ENCODE measurements at regions not wholly inside any gene's neighbourhood (a gene's known extent, or its start where the extent isn't known, plus 50 kb on each side); places are given as distances from the start of the nearest gene placed in this dataset.
A peak's percentile ranks its signal among the peaks of the same experiment; 100 is the strongest.

DNA sequence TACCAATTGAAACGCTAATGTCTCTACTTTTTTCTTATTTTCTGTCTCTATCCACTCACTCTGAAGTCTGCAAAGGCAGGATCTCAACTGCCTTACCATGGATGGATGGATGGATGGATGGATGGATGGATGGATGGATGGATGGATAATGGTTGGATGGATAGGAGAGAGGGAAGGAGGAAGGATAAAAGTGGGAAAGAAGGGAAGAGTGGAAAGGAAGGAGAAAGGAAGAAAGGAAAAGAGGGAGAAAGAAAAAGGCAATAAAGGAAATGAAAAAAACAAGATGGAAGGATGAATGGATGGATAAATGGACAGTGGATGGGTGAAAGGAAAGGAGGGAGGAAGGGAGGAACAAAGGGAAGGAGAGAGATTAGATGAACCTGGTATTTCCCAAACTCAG, 506.0 kb downstream of the MN1 start:
- intact Hi-C loops (cut with DNase I), result no loop called here

DNA sequence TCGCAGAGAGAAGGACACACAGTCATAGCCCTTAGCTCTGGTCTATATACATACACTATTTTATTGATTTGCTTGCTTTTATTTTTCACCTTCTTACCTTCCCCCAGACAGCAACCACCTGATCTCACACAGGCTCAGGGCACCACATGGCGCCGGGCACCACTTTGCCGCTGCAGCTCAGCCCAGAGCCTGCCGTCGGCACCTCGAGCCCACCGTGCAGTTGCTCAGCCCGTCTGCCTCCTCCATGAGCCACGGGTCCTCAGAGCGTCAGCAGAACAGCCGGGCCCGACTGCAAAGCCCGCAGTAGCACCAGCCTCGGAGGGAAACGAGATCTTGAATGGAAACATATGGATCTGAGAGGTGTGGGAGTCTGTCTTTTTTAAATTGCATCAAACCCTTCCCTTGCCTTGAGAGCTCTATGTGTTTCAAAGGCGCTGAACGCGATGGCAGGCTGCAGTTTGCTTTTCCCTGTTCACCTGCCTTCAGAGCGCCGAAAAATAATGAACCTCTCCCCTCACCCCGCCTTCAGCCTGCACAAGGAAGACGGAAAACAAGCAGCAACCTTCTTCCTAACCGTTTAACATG, 505.4 kb downstream of the MN1 start:
- FAIRE-seq (no peak), DNase-seq (peak in 1 of 5 donors; percentile 40)
- H3K27me3 ChIP-seq (ENCODE audit: control insufficient read depth, insufficient read depth, low read length), result peaks cover 9% of the 10 kb centered on the region
- TF ChIP-seq, protein P1, sequence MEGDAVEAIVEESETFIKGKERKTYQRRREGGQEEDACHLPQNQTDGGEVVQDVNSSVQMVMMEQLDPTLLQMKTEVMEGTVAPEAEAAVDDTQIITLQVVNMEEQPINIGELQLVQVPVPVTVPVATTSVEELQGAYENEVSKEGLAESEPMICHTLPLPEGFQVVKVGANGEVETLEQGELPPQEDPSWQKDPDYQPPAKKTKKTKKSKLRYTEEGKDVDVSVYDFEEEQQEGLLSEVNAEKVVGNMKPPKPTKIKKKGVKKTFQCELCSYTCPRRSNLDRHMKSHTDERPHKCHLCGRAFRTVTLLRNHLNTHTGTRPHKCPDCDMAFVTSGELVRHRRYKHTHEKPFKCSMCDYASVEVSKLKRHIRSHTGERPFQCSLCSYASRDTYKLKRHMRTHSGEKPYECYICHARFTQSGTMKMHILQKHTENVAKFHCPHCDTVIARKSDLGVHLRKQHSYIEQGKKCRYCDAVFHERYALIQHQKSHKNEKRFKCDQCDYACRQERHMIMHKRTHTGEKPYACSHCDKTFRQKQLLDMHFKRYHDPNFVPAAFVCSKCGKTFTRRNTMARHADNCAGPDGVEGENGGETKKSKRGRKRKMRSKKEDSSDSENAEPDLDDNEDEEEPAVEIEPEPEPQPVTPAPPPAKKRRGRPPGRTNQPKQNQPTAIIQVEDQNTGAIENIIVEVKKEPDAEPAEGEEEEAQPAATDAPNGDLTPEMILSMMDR (IDR thresholded peaks at IDR 0.05; ENCODE audit: borderline replicate concordance, extremely low read depth, insufficient read depth), result no peak
- H3K9me3 ChIP-seq (ENCODE audit: control insufficient read depth in 2 of 3, insufficient read depth in 1 of 3, low read length in 3 of 3), result no peaks in the 10 kb centered on the region
- no peak overlapping the region for H3K4me3 ChIP-seq (ENCODE audit: low read length in 3 of 3)
- intact Hi-C loops (cut with DNase I), result no loop called here
- no peaks in the 10 kb centered on the region for H3K36me3 ChIP-seq (ENCODE audit: control insufficient read depth in 2 of 3, insufficient read depth in 3 of 3, low read length in 3 of 3)
- H3K9ac ChIP-seq (ENCODE audit: low read length in 3 of 3), result no peak overlapping the region
- no peaks in the 10 kb centered on the region for H3K4me1 ChIP-seq (ENCODE audit: control insufficient read depth in 2 of 3, insufficient read depth in 2 of 3, low read depth in 1 of 3, low read length in 3 of 3)
- no peak overlapping the region for H3K27ac ChIP-seq (ENCODE audit: low read depth in 2 of 2, low read length in 2 of 2)

More for the DNA sequence above, 506.0 kb downstream of the MN1 start:
- Histone ChIP-seq H3K9ac (ENCODE audit: low read length in 3 of 3) (no peak overlapping the region), H3K36me3 (ENCODE audit: control insufficient read depth in 2 of 3, insufficient read depth in 3 of 3, low read length in 3 of 3) (no peaks in the 10 kb centered on the region), H3K27ac (ENCODE audit: low read depth in 2 of 2, low read length in 2 of 2) (no peak overlapping the region), H3K9me3 (ENCODE audit: control insufficient read depth in 2 of 3, insufficient read depth in 1 of 3, low read length in 3 of 3) (no peaks in the 10 kb centered on the region), H3K27me3 (ENCODE audit: control insufficient read depth, insufficient read depth, low read length) (peaks cover 9% of the 10 kb centered on the region), H3K4me1 (ENCODE audit: control insufficient read depth in 2 of 3, insufficient read depth in 2 of 3, low read depth in 1 of 3, low read length in 3 of 3) (no peaks in the 10 kb centered on the region), H3K4me3 (ENCODE audit: low read length in 3 of 3) (no peak overlapping the region)
- FAIRE-seq (no peak), DNase-seq (no peak)
- TF ChIP-seq, protein P1 (IDR thresholded peaks at IDR 0.05; ENCODE audit: borderline replicate concordance, extremely low read depth, insufficient read depth), result no peak

DNA sequence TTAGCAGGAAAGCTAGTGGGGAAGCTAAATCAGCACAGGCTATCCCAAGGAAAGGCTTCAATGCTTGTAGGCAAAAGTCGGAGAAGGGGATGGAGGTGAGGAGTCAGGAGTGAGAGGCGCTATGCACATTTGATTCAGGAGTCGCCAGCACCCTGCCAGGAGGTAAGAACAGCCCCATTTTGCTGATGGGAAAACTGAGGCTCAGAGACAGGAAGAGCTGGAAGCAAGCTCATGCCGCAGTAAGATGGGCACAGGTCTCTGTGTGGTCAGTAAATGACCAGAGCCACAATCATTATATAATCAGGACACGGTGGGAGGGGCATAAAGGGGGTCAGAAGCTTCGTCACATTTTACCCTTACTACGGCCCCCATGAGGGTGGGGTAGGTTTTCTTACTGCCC, 504.4 kb downstream of the MN1 start:
- no peaks in the 10 kb centered on the region for H3K4me1 ChIP-seq (ENCODE audit: control insufficient read depth in 2 of 3, insufficient read depth in 2 of 3, low read depth in 1 of 3, low read length in 3 of 3)
- no peak overlapping the region for H3K9ac ChIP-seq (ENCODE audit: low read length in 3 of 3)
- H3K9me3 ChIP-seq (ENCODE audit: control insufficient read depth in 2 of 3, insufficient read depth in 1 of 3, low read length in 3 of 3), result no peaks in the 10 kb centered on the region
- intact Hi-C loops (cut with DNase I), result no loop called here
- no peak overlapping the region for H3K4me3 ChIP-seq (ENCODE audit: low read length in 3 of 3)
- TF ChIP-seq, protein P1 (IDR thresholded peaks at IDR 0.05; ENCODE audit: borderline replicate concordance, extremely low read depth, insufficient read depth), result no peak
- peaks cover 9% of the 10 kb centered on the region for H3K27me3 ChIP-seq (ENCODE audit: control insufficient read depth, insufficient read depth, low read length)
- no peak for DNase-seq
- no peak overlapping the region for H3K27ac ChIP-seq (ENCODE audit: low read depth in 2 of 2, low read length in 2 of 2)
- no peaks in the 10 kb centered on the region for H3K36me3 ChIP-seq (ENCODE audit: control insufficient read depth in 2 of 3, insufficient read depth in 3 of 3, low read length in 3 of 3)
- FAIRE-seq, result no peak

DNA sequence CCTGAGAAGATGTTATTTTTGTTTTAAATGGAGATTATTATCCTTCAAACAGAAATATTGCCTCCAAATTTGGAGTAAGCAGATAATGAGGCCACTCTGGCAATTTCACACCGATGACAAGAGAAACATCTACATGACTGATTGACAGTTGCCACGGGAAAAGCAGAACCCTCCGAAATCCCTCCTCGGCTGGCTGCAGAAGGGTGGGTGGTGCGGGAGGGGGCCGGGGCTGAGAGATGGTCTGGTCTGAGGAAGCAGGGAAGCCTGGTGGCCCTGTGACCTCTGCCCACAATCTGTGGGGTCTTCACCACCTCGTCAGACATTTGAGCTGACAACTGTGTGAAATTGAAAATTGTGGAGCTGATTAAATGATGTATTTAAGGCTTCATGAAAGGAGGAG, 503.2 kb downstream of the MN1 start:
- Histone ChIP-seq H3K9me3 (ENCODE audit: control insufficient read depth in 2 of 3, insufficient read depth in 1 of 3, low read length in 3 of 3) (no peaks in the 10 kb centered on the region), H3K27ac (ENCODE audit: low read depth in 2 of 2, low read length in 2 of 2) (no peak overlapping the region), H3K4me1 (ENCODE audit: control insufficient read depth in 2 of 3, insufficient read depth in 2 of 3, low read depth in 1 of 3, low read length in 3 of 3) (no peaks in the 10 kb centered on the region), H3K9ac (ENCODE audit: low read length in 3 of 3) (no peak overlapping the region), H3K4me3 (ENCODE audit: low read length in 3 of 3) (no peak overlapping the region), H3K27me3 (ENCODE audit: control insufficient read depth, insufficient read depth, low read length) (peaks cover 9% of the 10 kb centered on the region), H3K36me3 (ENCODE audit: control insufficient read depth in 2 of 3, insufficient read depth in 3 of 3, low read length in 3 of 3) (no peaks in the 10 kb centered on the region)
- FAIRE-seq (no peak), DNase-seq (no peak)
- intact Hi-C loops (cut with DNase I), result no loop called here
- TF ChIP-seq, protein P1 (IDR thresholded peaks at IDR 0.05; ENCODE audit: borderline replicate concordance, extremely low read depth, insufficient read depth), result no peak

Data from kidney (tissue), 13 donors.